HG03196 (cell line): ENCODE measurements at regions not wholly inside any gene's neighbourhood (a gene's known extent, or its start where the extent isn't known, plus 50 kb on each side); places are given as distances from the start of the nearest gene placed in this dataset.
A peak's percentile ranks its signal among the peaks of the same experiment; 100 is the strongest.
"Not testable (repeated sequence)": the region's sequence is repeated elsewhere in the genome, so short reads cannot be mapped to it uniquely, and the experiment has no call there.

Experiments used
- ATAC-seq: cut with Tn5 transposase; IDR thresholded peaks from one replicate; pipeline ENCODE4 v1.9.1; 2021; ENCODE audit not compliant: unreplicated experiment

- no peak for ATAC-seq
Observed at GRCh38 chr13:94906605-94907004, 194.3 kb upstream of the SOX21 start.

GRCh38 chr13:94902722-94903407 is 190.5 kb upstream of the SOX21 start:
- no peak for ATAC-seq

GRCh38 chr13:94901070-94901469 is 188.7 kb upstream of the SOX21 start:
- ATAC-seq, result no peak

- ATAC-seq, result no peak
Observed at GRCh38 chr13:94896719-94897317, 184.5 kb upstream of the SOX21 start.

- ATAC-seq, result no peak
Observed at GRCh38 chr13:94896238-94896637, 183.9 kb upstream of the SOX21 start.

- ATAC-seq, result no peak
Observed at GRCh38 chr13:94886191-94886590, 173.8 kb upstream of the SOX21 start.

- no peak for ATAC-seq
Observed at GRCh38 chr13:94880463-94880862, 168.1 kb upstream of the SOX21 start.

- ATAC-seq, result no peak
Observed at GRCh38 chr13:94878602-94879165, 166.3 kb upstream of the SOX21 start.

GRCh38 chr13:94864474-94864873 is 152.1 kb upstream of the SOX21 start:
- ATAC-seq, result no peak

- ATAC-seq, result peak; percentile 59
Observed at GRCh38 chr13:94860981-94861407, 148.6 kb upstream of the SOX21 start.

- ATAC-seq, result no peak
Observed at GRCh38 chr13:94859811-94860210, 147.5 kb upstream of the SOX21 start.

- no peak for ATAC-seq
Observed at GRCh38 chr13:94859278-94859691, 146.9 kb upstream of the SOX21 start.

- no peak for ATAC-seq
Observed at GRCh38 chr13:94858856-94859255, 146.5 kb upstream of the SOX21 start.

- no peak for ATAC-seq
Observed at GRCh38 chr13:94854688-94855087, 142.3 kb upstream of the SOX21 start.

GRCh38 chr13:94851576-94851975 is 139.2 kb upstream of the SOX21 start:
- no peak for ATAC-seq

GRCh38 chr13:94849254-94849653 is 136.9 kb upstream of the SOX21 start:
- ATAC-seq, result no peak

- no peak for ATAC-seq
Observed at GRCh38 chr13:94842901-94843300, 130.6 kb upstream of the SOX21 start.

GRCh38 chr13:94837056-94837455 is 124.7 kb upstream of the SOX21 start:
- not testable (repeated sequence) for ATAC-seq

- no peak for ATAC-seq
Observed at GRCh38 chr13:94829837-94830365, 117.6 kb upstream of the SOX21 start.

- ATAC-seq, result no peak
Observed at GRCh38 chr13:94829185-94829836, 117.0 kb upstream of the SOX21 start.

GRCh38 chr13:94827566-94827965 is 115.2 kb upstream of the SOX21 start:
- ATAC-seq, result no peak

- ATAC-seq, result no peak
Observed at GRCh38 chr13:94825507-94825906, 113.2 kb upstream of the SOX21 start.
